CD14-positive monocyte (primary cell): ENCODE measurements at regions not wholly inside any gene's neighbourhood (a gene's known extent, or its start where the extent isn't known, plus 50 kb on each side); places are given as distances from the start of the nearest gene placed in this dataset.
"Not testable (repeated sequence)": the region's sequence is repeated elsewhere in the genome, so short reads cannot be mapped to it uniquely, and the experiment has no call there.

Experiments
- DNase-seq, 3 donors: peaks; one replicate each; pipeline ENCODE4 v3.0.0-alpha.2; 2011 to 2022
- H2AFZ ChIP-seq: 2 replicates; pipeline ENCODE4 v1.6.0; 2012; ENCODE audit warnings: mild to moderate bottlenecking, low read depth, low read length, inconsistent platforms; ENCODE audit not compliant: insufficient read depth, poor library complexity, severe bottlenecking
- H3K27ac ChIP-seq, 2 donors: 1 replicate in 1 of 2; 2 replicates in 1 of 2; pipeline ENCODE4 v1.5.1; 2012 to 2013; ENCODE audit warnings: low read length in 2 of 2, control low read depth in 1 of 2, inconsistent platforms in 1 of 2, low read depth in 1 of 2, mild to moderate bottlenecking in 1 of 2
- H3K27me3 ChIP-seq, 2 donors: one replicate each; pipeline versions ENCODE4 v1.6.0 to v1.6.1; 2011 to 2013; ENCODE audit warnings: low read length in 2 of 2; ENCODE audit not compliant: control insufficient read depth in 2 of 2, insufficient read depth in 2 of 2
- H3K36me3 ChIP-seq, 2 donors: replicated peaks in 1 of 2; 1 replicate in 1 of 2; 2 replicates in 1 of 2; pipeline versions ENCODE4 v1.5.1 to v1.6.1; 2012 to 2013; ENCODE audit warnings: low read length in 2 of 2, control low read depth in 1 of 2, inconsistent platforms in 1 of 2, mild to moderate bottlenecking in 1 of 2; ENCODE audit not compliant: insufficient read depth in 2 of 2, control insufficient read depth in 1 of 2
- H3K4me1 ChIP-seq, 2 donors: 1 replicate in 1 of 2; 2 replicates in 1 of 2; pipeline versions ENCODE4 v1.5.1 to v1.6.1; 2012 to 2013; ENCODE audit warnings: low read length in 2 of 2, control low read depth in 1 of 2, inconsistent platforms in 1 of 2, mild to moderate bottlenecking in 1 of 2, moderate library complexity in 1 of 2; ENCODE audit not compliant: insufficient read depth in 2 of 2, control insufficient read depth in 1 of 2
- H3K4me2 ChIP-seq: replicated peaks from 2 replicates; pipeline ENCODE3; 2012; ENCODE audit warnings: low read length, moderate library complexity, mild to moderate bottlenecking; ENCODE audit not compliant: poor library complexity, severe bottlenecking; ENCODE audit errors: extremely low read depth
- H3K4me3 ChIP-seq, 3 experiments: fragments of 200-600 bp in 1 of 3; sonication (generic) in 1 of 3; replicated peaks in 1 of 3; 1 replicate in 2 of 3; 2 replicates in 1 of 3; pipeline ENCODE4 v1.5.1; 2011 to 2013; ENCODE audit warnings: low read length in 3 of 3, mild to moderate bottlenecking in 3 of 3, control low read depth in 2 of 3, low read depth in 2 of 3, inconsistent platforms in 1 of 3, moderate library complexity in 1 of 3
- H3K79me2 ChIP-seq: 2 replicates; pipeline ENCODE4 v1.6.0; 2012; ENCODE audit warnings: mild to moderate bottlenecking, control low read depth, inconsistent platforms, low read length, moderate library complexity; ENCODE audit not compliant: insufficient read depth
- H3K9ac ChIP-seq: 2 replicates; pipeline ENCODE4 v1.6.0; 2017; ENCODE audit warnings: low read length, mild to moderate bottlenecking; ENCODE audit not compliant: insufficient read depth, poor library complexity, severe bottlenecking
- H3K9me3 ChIP-seq, 2 donors: replicated peaks in 1 of 2; 1 replicate in 1 of 2; 2 replicates in 1 of 2; pipeline versions ENCODE4 v1.5.1 to v1.6.1; 2012 to 2013; ENCODE audit warnings: low read length in 2 of 2, control low read depth in 1 of 2; ENCODE audit not compliant: control insufficient read depth in 1 of 2, insufficient read depth in 1 of 2
- H4K20me1 ChIP-seq: 2 replicates; pipeline ENCODE4 v1.6.0; 2012; ENCODE audit warnings: mild to moderate bottlenecking, low read length, control low read depth, moderate library complexity; ENCODE audit not compliant: insufficient read depth
- H3K27ac Mint-ChIP-seq, 7 donors: one replicate each; pipeline ENCODE4 v1.8.0; 2020; ENCODE audit warnings: mild to moderate bottlenecking in 7 of 7, mixed read lengths in 7 of 7, moderate library complexity in 6 of 7, inconsistent platforms in 2 of 7
- H3K27me3 Mint-ChIP-seq, 3 donors: one replicate each; pipeline ENCODE4 v1.8.0; 2021 to 2022; ENCODE audit warnings: low read depth in 3 of 3, mild to moderate bottlenecking in 3 of 3, mixed read lengths in 3 of 3, moderate library complexity in 3 of 3, inconsistent platforms in 1 of 3
- H3K36me3 Mint-ChIP-seq, 2 donors: one replicate each; pipeline ENCODE4 v1.8.0; 2020; ENCODE audit warnings: mixed read lengths in 2 of 2, inconsistent platforms in 1 of 2, mild to moderate bottlenecking in 1 of 2
- H3K4me1 Mint-ChIP-seq: one replicate; pipeline ENCODE4 v1.8.0; 2020; ENCODE audit warnings: mild to moderate bottlenecking, mixed read lengths
- H3K4me3 Mint-ChIP-seq, 2 donors: one replicate each; pipeline ENCODE4 v1.8.0; 2020; ENCODE audit warnings: mild to moderate bottlenecking in 2 of 2, mixed read lengths in 2 of 2, moderate library complexity in 1 of 2
- H3K9me3 Mint-ChIP-seq, 7 donors: one replicate each; pipeline ENCODE4 v1.8.0; 2020 to 2022; ENCODE audit warnings: mixed read lengths in 7 of 7, mild to moderate bottlenecking in 6 of 7, moderate library complexity in 6 of 7, inconsistent platforms in 2 of 7
- CTCF ChIP-seq: fragments of 200-600 bp; IDR thresholded peaks from one replicate; pipeline ENCODE4 v1.8.0; 2022; ENCODE audit warnings: antibody characterized with exemption, mild to moderate bottlenecking
- WGBS: methylation state at CpG from one replicate; pipeline ENCODE4 v1.1.5; 2013; ENCODE audit warnings: missing lambda C conversion rate; ENCODE audit not compliant: insufficient coverage; 5-methylcytosine and 5-hydroxymethylcytosine counted together
- intact Hi-C, 2 donors: fragments of 100-400 bp; cut with micrococcal nuclease; formaldehyde crosslinking; loops; one replicate each; pipeline versions ENCODE4 v1.15.0 to v1.15.1; 2023

GRCh38 chr12:38166225-38166624 is 150.3 kb upstream of the ALG10B start:
- H3K9me3 Mint-ChIP-seq, result peaks cover 24 to 46% (median 30%) of the 10 kb centered on the region in 7 donors
- no peak overlapping the region for H3K4me2 ChIP-seq
- H3K4me3 Mint-ChIP-seq, result no peak overlapping the region
- H3K36me3 ChIP-seq, result no peaks in the 10 kb centered on the region
- no peaks in the 10 kb centered on the region for H3K79me2 ChIP-seq
- peaks cover 36 to 42% of the 10 kb centered on the region in 2 donors for H3K9me3 ChIP-seq
- no peaks in the 10 kb centered on the region for H3K27me3 Mint-ChIP-seq
- no peak overlapping the region for H2AFZ ChIP-seq
- intact Hi-C loops, result no loop called here
- H3K9ac ChIP-seq, result no peak overlapping the region
- no peaks in the 10 kb centered on the region for H3K4me1 ChIP-seq
- no peaks in the 10 kb centered on the region for H3K36me3 Mint-ChIP-seq
- DNase-seq, result no peak
- 86% methylated on average over 2 of the region's 2 CpGs for WGBS
- no peaks in the 10 kb centered on the region for H3K4me1 Mint-ChIP-seq
- H3K4me3 ChIP-seq, result no peak overlapping the region
- no peak for TF ChIP-seq CTCF
- H4K20me1 ChIP-seq, result no peaks in the 10 kb centered on the region
- H3K27ac ChIP-seq, result no peak overlapping the region
- no peaks in the 10 kb centered on the region for H3K27me3 ChIP-seq
- H3K27ac Mint-ChIP-seq, result no peak overlapping the region

- no peaks in the 10 kb centered on the region for H3K27me3 ChIP-seq
- no peak overlapping the region for H3K27ac ChIP-seq
- Mint-ChIP-seq H3K4me3 (no peak overlapping the region), H3K9me3 (peaks cover 3 to 13% (median 5%) of the 10 kb centered on the region in 7 donors), H3K4me1 (no peaks in the 10 kb centered on the region), H3K27ac (peak overlapping the region in 1 of 7 donors; percentile 36), H3K36me3 (no peaks in the 10 kb centered on the region), H3K27me3 (peaks cover 0 to 3% (median 0%) of the 10 kb centered on the region in 3 donors)
- H2AFZ ChIP-seq, result no peak overlapping the region
- no peaks in the 10 kb centered on the region for H3K36me3 ChIP-seq
- no peak overlapping the region for H3K4me3 ChIP-seq
- H3K79me2 ChIP-seq, result no peaks in the 10 kb centered on the region
- no peaks in the 10 kb centered on the region for H3K4me1 ChIP-seq
- H4K20me1 ChIP-seq, result no peaks in the 10 kb centered on the region
- intact Hi-C loops, result no loop called here
- no peak for DNase-seq
- H3K9me3 ChIP-seq, result peaks cover 11 to 21% of the 10 kb centered on the region in 2 donors
- no peak for TF ChIP-seq CTCF
- H3K9ac ChIP-seq, result no peak overlapping the region
- no peak overlapping the region for H3K4me2 ChIP-seq
- WGBS, result 100% methylated on average over 2 of the region's 4 CpGs
Observed at GRCh38 chr12:38175538-38175937, 141.0 kb upstream of the ALG10B start.

- H3K36me3 Mint-ChIP-seq, H3K27ac Mint-ChIP-seq, H3K9ac ChIP-seq, intact Hi-C loops, H3K4me3 ChIP-seq, H3K36me3 ChIP-seq, H3K4me3 Mint-ChIP-seq, H3K27me3 ChIP-seq, DNase-seq, H3K79me2 ChIP-seq, H3K27me3 Mint-ChIP-seq, H3K4me1 Mint-ChIP-seq, H3K27ac ChIP-seq, H2AFZ ChIP-seq, H3K4me2 ChIP-seq, H4K20me1 ChIP-seq, H3K4me1 ChIP-seq: not testable (repeated sequence)
- H3K9me3 ChIP-seq, result peaks cover 13 to 15% of the 10 kb centered on the region in 2 donors
- peaks cover 3 to 18% (median 7%) of the 10 kb centered on the region in 7 donors for H3K9me3 Mint-ChIP-seq
- no CpG with 5 or more reads among the region's 1 CpG for WGBS
Observed at GRCh38 chr12:38183617-38184016, 133.0 kb upstream of the ALG10B start.
